Trophoblast cell (in vitro differentiated cells and primary cell): ENCODE measurements at regions not wholly inside any gene's neighbourhood (a gene's known extent, or its start where the extent isn't known, plus 50 kb on each side); places are given as distances from the start of the nearest gene placed in this dataset.
A peak's percentile ranks its signal among the peaks of the same experiment; 100 is the strongest.

ENCODE experiments used
- DNase-seq, 2 donors: peaks; one replicate each; pipeline ENCODE4 v3.0.0-alpha.2; 2016
- H2AFZ ChIP-seq: 2 replicates; pipeline ENCODE4 v1.6.1; 2013; ENCODE audit warnings: low read length, moderate library complexity, mild to moderate bottlenecking; ENCODE audit not compliant: insufficient read depth, poor library complexity
- H2AK5ac ChIP-seq: 2 replicates; pipeline ENCODE4 v1.6.1; 2013; ENCODE audit warnings: mild to moderate bottlenecking, low read length
- H2BK120ac ChIP-seq: 2 replicates; pipeline ENCODE4 v1.6.1; 2013; ENCODE audit warnings: low read length, mild to moderate bottlenecking, moderate library complexity; ENCODE audit not compliant: insufficient read depth, poor library complexity
- H2BK12ac ChIP-seq: 2 replicates; pipeline ENCODE4 v1.6.1; 2013; ENCODE audit warnings: mild to moderate bottlenecking, low read length, moderate library complexity
- H2BK5ac ChIP-seq: 2 replicates; pipeline ENCODE4 v1.6.1; 2013; ENCODE audit warnings: low read length, low read depth, moderate library complexity, mild to moderate bottlenecking; ENCODE audit not compliant: poor library complexity
- H3K14ac ChIP-seq: 2 replicates; pipeline ENCODE4 v1.6.1; 2013; ENCODE audit warnings: mild to moderate bottlenecking, low read length
- H3K18ac ChIP-seq: 2 replicates; pipeline ENCODE4 v1.6.1; 2013; ENCODE audit warnings: mild to moderate bottlenecking, low read length
- H3K23ac ChIP-seq: 2 replicates; pipeline ENCODE4 v1.6.1; 2013; ENCODE audit warnings: low read length
- H3K27ac ChIP-seq: 2 replicates; pipeline ENCODE4 v1.5.1; 2013; ENCODE audit warnings: low read depth, mild to moderate bottlenecking, inconsistent platforms, low read length, moderate library complexity
- H3K27me3 ChIP-seq: 2 replicates; pipeline ENCODE4 v1.6.1; 2013; ENCODE audit warnings: inconsistent platforms, mild to moderate bottlenecking, low read length, moderate library complexity; ENCODE audit not compliant: insufficient read depth
- H3K36me3 ChIP-seq, 2 experiments: 1 replicate in 1 of 2; 2 replicates in 1 of 2; pipeline ENCODE4 v1.6.1; 2013; ENCODE audit warnings: low read length in 2 of 2, mild to moderate bottlenecking in 2 of 2, moderate library complexity in 1 of 2; ENCODE audit not compliant: insufficient read depth in 2 of 2, control insufficient read depth in 1 of 2
- H3K4ac ChIP-seq: 2 replicates; pipeline ENCODE4 v1.6.1; 2013; ENCODE audit warnings: low read depth, mild to moderate bottlenecking, low read length, moderate library complexity
- H3K4me1 ChIP-seq, 2 experiments: 1 replicate in 1 of 2; 2 replicates in 1 of 2; pipeline ENCODE4 v1.6.1; 2013; ENCODE audit warnings: low read length in 2 of 2, mild to moderate bottlenecking in 2 of 2, moderate library complexity in 1 of 2; ENCODE audit not compliant: insufficient read depth in 2 of 2, control insufficient read depth in 1 of 2
- H3K4me2 ChIP-seq: 2 replicates; pipeline ENCODE4 v1.6.1; 2013; ENCODE audit warnings: inconsistent platforms, mild to moderate bottlenecking, low read length, moderate library complexity
- H3K4me3 ChIP-seq: 2 replicates; pipeline ENCODE4 v1.5.1; 2013; ENCODE audit warnings: mild to moderate bottlenecking, low read depth, low read length, inconsistent platforms
- H3K79me1 ChIP-seq: one replicate; pipeline ENCODE4 v1.6.1; 2013; ENCODE audit warnings: low read length
- H3K79me2 ChIP-seq: 2 replicates; pipeline ENCODE4 v1.6.1; 2013; ENCODE audit warnings: low read length, mild to moderate bottlenecking; ENCODE audit not compliant: control insufficient read depth, insufficient read depth, poor library complexity
- H3K9ac ChIP-seq: 2 replicates; pipeline ENCODE4 v1.6.1; 2013; ENCODE audit warnings: mild to moderate bottlenecking, low read length
- H3K9me3 ChIP-seq: 2 replicates; pipeline ENCODE4 v1.6.1; 2013; ENCODE audit warnings: low read depth, mild to moderate bottlenecking, control low read depth, inconsistent platforms, low read length; ENCODE audit not compliant: insufficient read depth
- H4K12ac ChIP-seq: 2 replicates; pipeline ENCODE4 v1.6.1; 2013; ENCODE audit warnings: low read depth, mild to moderate bottlenecking, low read length, moderate library complexity
- H4K8ac ChIP-seq: 2 replicates; pipeline ENCODE4 v1.6.1; 2013; ENCODE audit warnings: low read depth, mild to moderate bottlenecking, low read length, moderate library complexity
- H4K91ac ChIP-seq: one replicate; pipeline ENCODE4 v1.6.1; 2013; ENCODE audit warnings: low read depth, mild to moderate bottlenecking, low read length, moderate library complexity
- WGBS: extraction: QIAGEN DNeasy Blood & Tissue Kit; methylation state at CpG from one replicate; pipeline ENCODE4 v1.1.7; 2013; ENCODE audit warnings: missing lambda C conversion rate; ENCODE audit not compliant: insufficient read length, insufficient coverage; ENCODE audit errors: extremely low coverage; 5-methylcytosine and 5-hydroxymethylcytosine counted together

GRCh38 chr5:60369391-60369790 lies 330.6 kb downstream of the DEPDC1B start:
- H3K9me3 ChIP-seq, result no peaks in the 10 kb centered on the region
- no peak overlapping the region for H2AK5ac ChIP-seq
- no peak overlapping the region for H4K91ac ChIP-seq
- H3K79me2 ChIP-seq, result no peaks in the 10 kb centered on the region
- H3K4me3 ChIP-seq, result no peak overlapping the region
- no peaks in the 10 kb centered on the region for H3K79me1 ChIP-seq
- H3K14ac ChIP-seq, result no peak overlapping the region
- peaks cover 1 to 2% of the 10 kb centered on the region in 2 experiments for H3K4me1 ChIP-seq
- H3K4ac ChIP-seq, result no peak overlapping the region
- no peak overlapping the region for H4K12ac ChIP-seq
- no peak overlapping the region for H2BK5ac ChIP-seq
- no peak overlapping the region for H2BK120ac ChIP-seq
- no peaks in the 10 kb centered on the region for H3K27me3 ChIP-seq
- H3K9ac ChIP-seq, result no peak overlapping the region
- H3K23ac ChIP-seq, result no peak overlapping the region
- H4K8ac ChIP-seq, result no peak overlapping the region
- no peak for DNase-seq
- no peak overlapping the region for H3K18ac ChIP-seq
- H3K4me2 ChIP-seq, result no peak overlapping the region
- H3K36me3 ChIP-seq, result no peaks in the 10 kb centered on the region
- H2AFZ ChIP-seq, result no peak overlapping the region
- H2BK12ac ChIP-seq, result no peak overlapping the region
- no CpG with 5 or more reads among the region's 4 CpGs for WGBS
- H3K27ac ChIP-seq, result no peak overlapping the region

DNA sequence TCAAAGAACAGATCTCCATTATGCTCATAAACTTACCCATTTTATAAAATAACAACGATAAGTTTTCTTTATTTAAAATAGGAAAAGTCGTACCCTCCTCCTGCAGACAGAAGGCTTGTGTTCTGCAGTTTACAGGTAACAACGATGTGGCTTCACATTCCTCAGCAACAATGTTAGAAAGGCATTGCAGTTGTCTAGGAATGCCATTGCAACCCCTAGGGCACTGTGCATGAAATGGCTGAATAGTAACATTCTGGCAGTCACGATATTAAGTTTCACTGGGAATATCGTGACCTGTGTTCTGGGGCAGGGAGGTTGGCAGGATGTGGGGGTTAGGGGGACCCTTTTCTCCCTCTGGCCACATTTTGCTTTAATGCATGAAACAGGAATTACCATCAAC lies 331.9 kb downstream of the DEPDC1B start:
- H3K36me3 ChIP-seq, result no peaks in the 10 kb centered on the region
- H2BK120ac ChIP-seq, result no peak overlapping the region
- no peak overlapping the region for H3K4me2 ChIP-seq
- H4K12ac ChIP-seq, result no peak overlapping the region
- no peak overlapping the region for H2AK5ac ChIP-seq
- no peaks in the 10 kb centered on the region for H3K9me3 ChIP-seq
- no CpG with 5 or more reads among the region's 5 CpGs for WGBS
- H2BK5ac ChIP-seq, result no peak overlapping the region
- no peak overlapping the region for H3K27ac ChIP-seq
- H3K4me1 ChIP-seq, result peaks cover 1 to 2% of the 10 kb centered on the region in 2 experiments
- no peak overlapping the region for H2BK12ac ChIP-seq
- H3K4ac ChIP-seq, result no peak overlapping the region
- H3K27me3 ChIP-seq, result no peaks in the 10 kb centered on the region
- H4K91ac ChIP-seq, result no peak overlapping the region
- DNase-seq, result peak; percentile 34 to 60
- no peak overlapping the region for H3K14ac ChIP-seq
- H4K8ac ChIP-seq, result no peak overlapping the region
- H3K79me2 ChIP-seq, result no peaks in the 10 kb centered on the region
- no peak overlapping the region for H3K9ac ChIP-seq
- H2AFZ ChIP-seq, result no peak overlapping the region
- H3K79me1 ChIP-seq, result no peaks in the 10 kb centered on the region
- no peak overlapping the region for H3K23ac ChIP-seq
- H3K4me3 ChIP-seq, result no peak overlapping the region
- H3K18ac ChIP-seq, result no peak overlapping the region

DNA sequence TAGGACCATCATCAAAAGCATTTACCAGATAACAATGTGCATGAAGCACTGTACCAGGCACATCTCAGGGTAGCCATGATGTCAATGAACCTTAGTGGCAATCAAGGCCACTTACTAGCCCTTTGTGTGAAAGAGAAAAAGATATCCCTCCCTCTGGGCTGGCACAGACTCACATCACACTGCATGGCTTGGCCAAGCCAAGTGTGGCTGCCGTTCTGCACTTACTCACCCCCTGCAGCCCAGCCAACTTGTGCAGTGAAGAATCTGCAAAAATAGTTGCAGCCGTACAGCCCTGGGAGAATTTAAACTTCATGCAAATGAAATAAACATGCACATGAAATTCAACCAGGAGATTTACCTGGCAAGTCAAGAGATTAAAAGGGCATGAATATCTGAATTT lies 333.5 kb downstream of the DEPDC1B start:
- Histone ChIP-seq H3K14ac (no peak overlapping the region), H2AFZ (no peak overlapping the region), H4K8ac (no peak overlapping the region), H3K18ac (no peak overlapping the region), H2BK12ac (no peak overlapping the region), H2BK120ac (no peak overlapping the region), H3K9me3 (no peaks in the 10 kb centered on the region), H3K9ac (no peak overlapping the region), H3K4me3 (no peak overlapping the region), H3K79me2 (no peaks in the 10 kb centered on the region), H3K4ac (no peak overlapping the region), H3K23ac (no peak overlapping the region), H2AK5ac (no peak overlapping the region), H3K4me2 (no peak overlapping the region), H3K27ac (no peak overlapping the region), H3K4me1 (peaks cover 1 to 2% of the 10 kb centered on the region in 2 experiments), H3K36me3 (no peaks in the 10 kb centered on the region), H4K12ac (no peak overlapping the region), H2BK5ac (no peak overlapping the region), H3K27me3 (no peaks in the 10 kb centered on the region), H3K79me1 (no peaks in the 10 kb centered on the region), H4K91ac (no peak overlapping the region)
- no CpG with 5 or more reads among the region's 2 CpGs for WGBS
- no peak for DNase-seq

DNA sequence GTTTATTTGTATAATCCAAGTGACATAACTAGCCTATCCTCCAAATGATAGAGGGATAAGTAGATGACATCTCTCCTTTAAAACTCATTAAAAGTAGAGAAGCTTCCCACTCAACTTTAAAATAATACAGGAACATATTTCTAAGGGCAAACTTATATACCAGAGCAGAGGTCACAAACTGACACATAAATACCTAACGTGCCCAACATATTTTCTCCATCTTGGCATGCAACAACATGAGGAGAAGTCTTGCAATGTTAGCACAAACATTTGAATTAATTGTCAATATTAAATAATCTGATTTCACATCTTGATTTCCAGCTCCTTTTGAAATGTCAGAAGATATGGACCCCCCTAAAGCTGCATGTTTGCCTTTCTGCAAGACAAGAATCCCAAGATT lies 335.0 kb downstream of the DEPDC1B start:
- Histone ChIP-seq H3K18ac (no peak overlapping the region), H2AFZ (no peak overlapping the region), H4K12ac (no peak overlapping the region), H3K14ac (no peak overlapping the region), H3K9ac (no peak overlapping the region), H3K27me3 (no peaks in the 10 kb centered on the region), H3K4me1 (peaks cover 1 to 2% of the 10 kb centered on the region in 2 experiments), H3K4me3 (no peak overlapping the region), H4K91ac (no peak overlapping the region), H4K8ac (no peak overlapping the region), H3K4ac (no peak overlapping the region), H2AK5ac (no peak overlapping the region), H3K23ac (no peak overlapping the region), H3K79me2 (no peaks in the 10 kb centered on the region), H3K4me2 (no peak overlapping the region), H3K27ac (no peak overlapping the region), H2BK120ac (no peak overlapping the region), H3K9me3 (no peaks in the 10 kb centered on the region), H3K36me3 (no peaks in the 10 kb centered on the region), H3K79me1 (no peaks in the 10 kb centered on the region), H2BK5ac (no peak overlapping the region), H2BK12ac (no peak overlapping the region)
- no CpG with 5 or more reads among the region's 1 CpG for WGBS
- DNase-seq, result peak in 1 of 2 donors; percentile 16
